AG09309 (cell line): ENCODE measurements at regions not wholly inside any gene's neighbourhood (a gene's known extent, or its start where the extent isn't known, plus 50 kb on each side); places are given as distances from the start of the nearest gene placed in this dataset.

Experiments
- DNase-seq: peaks from one replicate; pipeline ENCODE4 v3.0.0-alpha.2; 2010; ENCODE audit warnings: low read depth
- H3K4me3 ChIP-seq: 2 replicates; pipeline ENCODE4 v1.5.1; 2011; ENCODE audit warnings: mild to moderate bottlenecking, low read depth, low read length, moderate library complexity; ENCODE audit not compliant: control insufficient read depth
- TF ChIP-seq, protein P1 (sequence below): IDR thresholded peaks from 2 replicates; pipeline ENCODE4 v1.5.1; 2011; ENCODE audit warnings: mild to moderate bottlenecking, low read depth, low read length, inconsistent platforms; ENCODE audit not compliant: insufficient read depth, control insufficient read depth; ENCODE audit errors: missing control alignments

GRCh38 chr5:53326424-53327153 is 153.8 kb upstream of the FST start:
- no peak overlapping the region for H3K4me3 ChIP-seq
- no peak for DNase-seq
- TF ChIP-seq, protein P1, sequence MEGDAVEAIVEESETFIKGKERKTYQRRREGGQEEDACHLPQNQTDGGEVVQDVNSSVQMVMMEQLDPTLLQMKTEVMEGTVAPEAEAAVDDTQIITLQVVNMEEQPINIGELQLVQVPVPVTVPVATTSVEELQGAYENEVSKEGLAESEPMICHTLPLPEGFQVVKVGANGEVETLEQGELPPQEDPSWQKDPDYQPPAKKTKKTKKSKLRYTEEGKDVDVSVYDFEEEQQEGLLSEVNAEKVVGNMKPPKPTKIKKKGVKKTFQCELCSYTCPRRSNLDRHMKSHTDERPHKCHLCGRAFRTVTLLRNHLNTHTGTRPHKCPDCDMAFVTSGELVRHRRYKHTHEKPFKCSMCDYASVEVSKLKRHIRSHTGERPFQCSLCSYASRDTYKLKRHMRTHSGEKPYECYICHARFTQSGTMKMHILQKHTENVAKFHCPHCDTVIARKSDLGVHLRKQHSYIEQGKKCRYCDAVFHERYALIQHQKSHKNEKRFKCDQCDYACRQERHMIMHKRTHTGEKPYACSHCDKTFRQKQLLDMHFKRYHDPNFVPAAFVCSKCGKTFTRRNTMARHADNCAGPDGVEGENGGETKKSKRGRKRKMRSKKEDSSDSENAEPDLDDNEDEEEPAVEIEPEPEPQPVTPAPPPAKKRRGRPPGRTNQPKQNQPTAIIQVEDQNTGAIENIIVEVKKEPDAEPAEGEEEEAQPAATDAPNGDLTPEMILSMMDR, result no peak

GRCh38 chr5:53327811-53328334 is 152.6 kb upstream of the FST start:
- no peak for DNase-seq
- TF ChIP-seq, protein P1, result no peak
- H3K4me3 ChIP-seq, result no peak overlapping the region

DNA sequence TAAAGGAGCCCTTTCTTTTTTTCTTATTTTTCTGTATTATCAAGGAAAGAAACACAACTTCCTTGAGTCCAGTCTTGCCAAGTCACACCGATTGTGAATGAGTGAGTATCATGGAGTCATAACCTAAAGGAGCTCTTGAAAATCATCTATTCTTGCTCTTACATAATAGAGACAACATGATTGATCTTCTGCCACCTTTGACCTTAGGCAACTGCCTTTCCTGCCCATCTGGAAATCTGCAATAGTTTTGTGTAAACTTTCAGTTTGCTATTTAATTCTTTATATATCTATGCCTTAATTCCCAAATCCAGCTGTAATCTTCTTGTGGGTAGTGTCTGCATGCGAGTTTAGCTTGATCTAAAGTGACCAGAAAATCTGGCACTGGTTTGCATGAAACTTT is 149.9 kb upstream of the FST start:
- TF ChIP-seq, protein P1, result no peak
- H3K4me3 ChIP-seq, result no peak overlapping the region
- DNase-seq, result no peak

DNA sequence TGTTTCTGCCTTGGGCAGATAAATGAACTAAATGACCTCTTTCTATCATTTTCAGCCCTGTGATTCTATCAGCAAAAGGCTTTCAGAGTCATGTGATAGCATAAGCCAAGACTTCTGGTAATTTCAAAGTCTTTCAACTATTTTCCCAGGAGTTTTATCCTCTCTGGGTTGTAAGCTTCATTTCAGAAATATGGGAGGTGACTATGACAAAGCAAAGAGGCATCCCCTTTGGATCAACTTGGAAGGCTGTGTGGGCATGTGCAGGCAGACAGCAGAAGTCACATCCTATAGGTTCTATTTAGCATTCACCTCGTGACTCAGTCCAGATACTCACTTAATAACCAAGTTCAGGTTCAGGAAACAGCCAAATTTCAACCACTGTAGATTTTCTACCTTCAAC is 149.0 kb upstream of the FST start:
- H3K4me3 ChIP-seq, result no peak overlapping the region
- TF ChIP-seq, protein P1, result no peak
- DNase-seq, result peak; percentile 21

DNA sequence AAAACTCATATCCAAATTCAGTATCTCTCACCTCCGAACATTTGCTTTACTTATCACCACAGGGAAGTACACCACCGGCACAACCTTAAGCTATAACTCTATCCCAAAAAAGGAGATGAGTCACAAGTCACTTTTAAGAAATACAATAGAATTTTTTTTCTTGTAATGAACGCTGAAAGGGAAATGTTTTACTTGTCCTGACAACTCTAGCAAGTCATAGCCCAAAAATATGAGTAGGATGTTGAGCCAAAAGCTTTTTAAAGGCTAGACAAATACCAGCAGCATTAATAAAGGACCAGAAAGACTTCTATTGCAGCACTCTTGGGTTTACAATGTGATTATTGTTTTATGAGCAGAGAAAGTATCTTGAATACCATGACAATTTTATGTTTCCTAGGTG is 147.3 kb upstream of the FST start:
- DNase-seq, result peak; percentile 89
- TF ChIP-seq, protein P1, result no peak
- no peak overlapping the region for H3K4me3 ChIP-seq

DNA sequence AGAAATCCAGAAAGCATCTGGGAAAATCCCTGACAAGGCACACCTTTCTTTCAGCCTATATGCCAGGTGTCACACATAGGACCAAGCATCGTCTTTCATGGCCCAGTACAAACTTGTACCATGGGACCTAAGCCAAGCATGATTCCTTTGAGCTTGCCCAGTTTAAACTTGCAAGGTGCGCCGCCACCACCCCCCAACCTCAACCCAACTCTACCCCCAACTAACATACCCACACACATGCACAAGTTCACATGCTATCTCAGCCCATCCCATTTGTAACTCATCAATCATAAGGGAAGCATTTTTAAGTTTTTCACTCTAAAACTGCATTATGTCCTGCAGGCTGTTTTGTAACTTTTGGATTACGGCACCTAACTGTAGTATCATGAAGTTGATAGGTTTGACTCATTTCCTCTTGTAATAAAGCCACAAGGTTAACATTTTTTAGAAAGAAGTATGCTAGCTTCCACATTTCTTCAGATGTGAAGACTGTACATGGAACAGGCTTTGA is 145.9 kb upstream of the FST start:
- TF ChIP-seq, protein P1, result no peak
- H3K4me3 ChIP-seq, result no peak overlapping the region
- DNase-seq, result peak; percentile 59
